Hepatocyte (in vitro differentiated cells): ENCODE measurements at regions not wholly inside any gene's neighbourhood (a gene's known extent, or its start where the extent isn't known, plus 50 kb on each side); places are given as distances from the start of the nearest gene placed in this dataset.

ENCODE experiments used
- DNase-seq: peaks from one replicate; pipeline ENCODE4 v3.0.0-alpha.2; 2016; ENCODE audit warnings: low spot score
- H2AFZ ChIP-seq: fragments of 200-600 bp; sonication (generic); 2 replicates; pipeline ENCODE4 v1.6.0; 2016; ENCODE audit warnings: antibody characterized with exemption, mild to moderate bottlenecking
- H3K27ac ChIP-seq: fragments of 200-600 bp; sonication (generic); 2 replicates; pipeline ENCODE4 v1.5.1; 2016; ENCODE audit warnings: mild to moderate bottlenecking
- H3K27me3 ChIP-seq: fragments of 200-600 bp; sonication (generic); 2 replicates; pipeline ENCODE4 v1.6.1; 2016
- H3K36me3 ChIP-seq: fragments of 200-600 bp; sonication (generic); replicated peaks from 2 replicates; pipeline ENCODE4 v1.5.1; 2016; ENCODE audit warnings: low read depth; ENCODE audit not compliant: insufficient read depth
- H3K4me1 ChIP-seq: fragments of 200-600 bp; sonication (generic); 2 replicates; pipeline ENCODE4 v1.5.1; 2016; ENCODE audit warnings: mild to moderate bottlenecking, moderate library complexity; ENCODE audit not compliant: insufficient read depth
- H3K4me2 ChIP-seq: fragments of 200-600 bp; sonication (generic); 2 replicates; pipeline ENCODE4 v1.6.0; 2016
- H3K4me3 ChIP-seq: fragments of 200-600 bp; sonication (generic); 2 replicates; pipeline ENCODE4 v1.5.1; 2016; ENCODE audit warnings: mild to moderate bottlenecking
- H3K79me2 ChIP-seq: fragments of 200-600 bp; sonication (generic); 2 replicates; pipeline ENCODE4 v1.6.0; 2017; ENCODE audit warnings: mild to moderate bottlenecking
- H3K9me2 ChIP-seq: fragments of 200-600 bp; sonication (generic); replicated peaks from 2 replicates; pipeline ENCODE4 v1.6.0; 2017; ENCODE audit warnings: mild to moderate bottlenecking; ENCODE audit not compliant: insufficient read depth
- H3K9me3 ChIP-seq: fragments of 200-600 bp; sonication (generic); 2 replicates; pipeline ENCODE4 v1.5.1; 2016; ENCODE audit warnings: low read depth, mild to moderate bottlenecking
- H4K20me1 ChIP-seq: fragments of 200-600 bp; sonication (generic); 2 replicates; pipeline ENCODE4 v1.6.0; 2016; ENCODE audit warnings: mild to moderate bottlenecking; ENCODE audit not compliant: insufficient read depth, poor library complexity, severe bottlenecking
- EZH2 ChIP-seq: fragments of 200-600 bp; sonication (generic); IDR thresholded peaks from 2 replicates; pipeline ENCODE4 v1.6.1; 2016; ENCODE audit warnings: antibody characterized with exemption, mild to moderate bottlenecking, borderline replicate concordance
- EZH2phosphoT487 ChIP-seq: fragments of 200-600 bp; sonication (generic); IDR thresholded peaks from one replicate; pipeline ENCODE4 v1.6.1; 2018; ENCODE audit warnings: antibody characterized with exemption, mild to moderate bottlenecking, low read depth, moderate library complexity; ENCODE audit not compliant: unreplicated experiment, severe bottlenecking
- WGBS: methylation state at CpG from one replicate; pipeline ENCODE4 v1.1.6; 2016; ENCODE audit warnings: low lambda C conversion rate; ENCODE audit errors: missing lambda C conversion rate; 5-methylcytosine and 5-hydroxymethylcytosine counted together
- TF ChIP-seq, protein P1 (sequence below): fragments of 200-600 bp; sonication (generic); IDR thresholded peaks from 2 replicates; pipeline ENCODE4 v1.5.1; 2016; ENCODE audit warnings: antibody characterized with exemption, mild to moderate bottlenecking; ENCODE audit not compliant: poor library complexity

DNA sequence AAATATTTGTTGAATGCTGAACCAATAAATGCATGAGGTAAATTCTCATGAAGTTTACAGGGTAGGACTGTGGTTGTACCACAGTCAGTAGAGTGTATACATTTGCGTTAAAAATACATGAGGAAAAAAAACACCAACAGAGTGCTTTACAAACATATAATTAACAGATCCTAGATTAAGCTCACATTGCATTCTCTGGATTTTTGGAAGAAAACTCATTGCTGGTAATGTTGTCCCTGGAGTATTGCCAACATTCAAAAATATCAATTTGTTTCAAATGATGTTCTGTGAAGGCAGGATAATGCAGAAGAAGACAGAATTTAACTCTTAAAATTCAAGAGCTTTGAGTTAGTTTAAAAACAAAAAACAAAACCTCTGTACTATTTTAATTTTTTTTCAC, 95.5 kb downstream of the MBL2 start:
- Histone ChIP-seq H2AFZ (no peak overlapping the region), H3K27me3 (no peaks in the 10 kb centered on the region), H3K4me1 (peaks cover 9% of the 10 kb centered on the region), H3K9me3 (no peaks in the 10 kb centered on the region), H3K79me2 (no peaks in the 10 kb centered on the region), H4K20me1 (no peaks in the 10 kb centered on the region), H3K4me3 (no peak overlapping the region), H3K27ac (no peak overlapping the region), H3K36me3 (no peaks in the 10 kb centered on the region), H3K4me2 (no peak overlapping the region), H3K9me2 (no peaks in the 10 kb centered on the region)
- no peak for DNase-seq
- 62% methylated on average over 1 of the region's 1 CpG for WGBS
- no peak for TF ChIP-seq EZH2phosphoT487
- TF ChIP-seq, protein P1, sequence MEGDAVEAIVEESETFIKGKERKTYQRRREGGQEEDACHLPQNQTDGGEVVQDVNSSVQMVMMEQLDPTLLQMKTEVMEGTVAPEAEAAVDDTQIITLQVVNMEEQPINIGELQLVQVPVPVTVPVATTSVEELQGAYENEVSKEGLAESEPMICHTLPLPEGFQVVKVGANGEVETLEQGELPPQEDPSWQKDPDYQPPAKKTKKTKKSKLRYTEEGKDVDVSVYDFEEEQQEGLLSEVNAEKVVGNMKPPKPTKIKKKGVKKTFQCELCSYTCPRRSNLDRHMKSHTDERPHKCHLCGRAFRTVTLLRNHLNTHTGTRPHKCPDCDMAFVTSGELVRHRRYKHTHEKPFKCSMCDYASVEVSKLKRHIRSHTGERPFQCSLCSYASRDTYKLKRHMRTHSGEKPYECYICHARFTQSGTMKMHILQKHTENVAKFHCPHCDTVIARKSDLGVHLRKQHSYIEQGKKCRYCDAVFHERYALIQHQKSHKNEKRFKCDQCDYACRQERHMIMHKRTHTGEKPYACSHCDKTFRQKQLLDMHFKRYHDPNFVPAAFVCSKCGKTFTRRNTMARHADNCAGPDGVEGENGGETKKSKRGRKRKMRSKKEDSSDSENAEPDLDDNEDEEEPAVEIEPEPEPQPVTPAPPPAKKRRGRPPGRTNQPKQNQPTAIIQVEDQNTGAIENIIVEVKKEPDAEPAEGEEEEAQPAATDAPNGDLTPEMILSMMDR: no peak
- TF ChIP-seq EZH2: no peak

DNA sequence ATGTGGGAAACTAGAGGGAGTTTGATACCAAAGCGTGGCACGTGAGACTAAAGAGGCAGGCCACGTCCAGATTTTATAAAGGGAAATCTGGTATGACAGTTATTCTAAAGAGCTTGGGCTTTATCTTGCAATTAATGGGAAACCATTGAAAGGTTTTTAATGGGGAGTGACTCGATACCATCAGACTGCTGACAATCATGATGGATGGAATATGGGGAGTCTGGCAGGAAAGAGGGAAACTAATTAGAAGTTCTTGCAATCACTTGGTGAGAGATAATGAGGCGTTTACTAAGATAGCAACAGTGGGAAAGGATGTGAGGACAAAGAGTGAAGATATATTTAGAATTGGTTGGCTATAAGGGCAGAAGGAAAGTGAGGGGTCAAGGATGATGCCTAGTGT, 94.0 kb downstream of the MBL2 start:
- no peaks in the 10 kb centered on the region for H3K36me3 ChIP-seq
- WGBS: 60% methylated on average over 5 of the region's 5 CpGs
- TF ChIP-seq EZH2phosphoT487: no peak
- TF ChIP-seq, protein P1: no peak
- TF ChIP-seq EZH2: no peak
- H3K4me1 ChIP-seq: peaks cover 16% of the 10 kb centered on the region
- H3K9me3 ChIP-seq: no peaks in the 10 kb centered on the region
- no peaks in the 10 kb centered on the region for H3K79me2 ChIP-seq
- no peak overlapping the region for H3K4me2 ChIP-seq
- H3K9me2 ChIP-seq: no peaks in the 10 kb centered on the region
- DNase-seq: no peak
- no peaks in the 10 kb centered on the region for H3K27me3 ChIP-seq
- no peaks in the 10 kb centered on the region for H4K20me1 ChIP-seq
- H3K4me3 ChIP-seq: no peak overlapping the region
- H3K27ac ChIP-seq: no peak overlapping the region
- H2AFZ ChIP-seq: no peak overlapping the region

DNA sequence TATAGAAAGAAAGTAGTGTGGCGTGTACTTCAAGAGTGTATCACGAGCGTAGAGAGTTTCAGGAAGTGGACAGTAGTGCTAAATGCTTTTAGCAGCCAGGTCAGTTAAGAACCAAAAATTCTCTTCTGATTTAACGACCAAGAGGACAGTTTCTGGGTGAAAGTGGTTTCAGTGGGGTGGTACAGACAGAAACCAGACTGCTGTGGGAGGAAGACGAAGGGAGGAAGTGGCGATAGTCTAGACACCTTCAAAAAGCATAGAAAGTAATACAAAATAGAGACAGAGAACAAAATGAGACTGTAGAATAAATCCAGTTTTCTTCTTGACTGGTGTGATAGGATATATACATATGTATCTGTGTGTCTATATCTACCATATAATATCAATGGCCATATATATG, 93.5 kb downstream of the MBL2 start:
- no peak overlapping the region for H3K4me2 ChIP-seq
- no peak overlapping the region for H3K27ac ChIP-seq
- WGBS: 86% methylated on average over 6 of the region's 6 CpGs
- TF ChIP-seq, protein P1: no peak
- TF ChIP-seq EZH2phosphoT487: no peak
- no peaks in the 10 kb centered on the region for H3K9me3 ChIP-seq
- H3K4me3 ChIP-seq: no peak overlapping the region
- no peaks in the 10 kb centered on the region for H3K79me2 ChIP-seq
- no peaks in the 10 kb centered on the region for H3K27me3 ChIP-seq
- no peaks in the 10 kb centered on the region for H3K36me3 ChIP-seq
- H3K4me1 ChIP-seq: peaks cover 16% of the 10 kb centered on the region
- no peak overlapping the region for H2AFZ ChIP-seq
- no peak for DNase-seq
- H4K20me1 ChIP-seq: no peaks in the 10 kb centered on the region
- no peaks in the 10 kb centered on the region for H3K9me2 ChIP-seq

DNA sequence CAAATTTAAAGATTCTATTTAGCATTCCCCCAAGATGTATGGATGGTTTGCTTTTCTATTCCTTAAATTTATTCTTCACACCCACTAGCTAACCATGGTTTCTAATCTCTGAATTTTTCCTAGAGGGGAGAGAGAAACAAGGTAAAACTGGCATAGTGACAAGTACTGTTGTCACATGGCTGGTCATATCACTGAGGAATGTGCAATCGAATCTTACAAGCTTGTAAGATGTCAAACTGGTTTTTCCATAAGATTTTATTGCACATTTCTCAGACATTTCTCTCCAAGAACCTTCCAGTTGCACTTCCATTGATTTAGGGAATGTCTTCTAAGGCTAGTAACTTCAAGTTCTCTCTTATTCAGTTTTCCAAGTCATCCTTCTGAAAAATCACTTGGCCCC, 89.8 kb downstream of the MBL2 start:
- peak; percentile 50 for DNase-seq
- Histone ChIP-seq H3K4me2 (peak overlapping the region; percentile 31), H4K20me1 (no peaks in the 10 kb centered on the region), H3K36me3 (no peaks in the 10 kb centered on the region), H3K79me2 (no peaks in the 10 kb centered on the region), H3K9me2 (no peaks in the 10 kb centered on the region), H3K27me3 (no peaks in the 10 kb centered on the region), H3K9me3 (no peaks in the 10 kb centered on the region), H3K4me3 (no peak overlapping the region), H2AFZ (no peak overlapping the region), H3K27ac (peak overlapping the region; percentile 25), H3K4me1 (peaks cover 16% of the 10 kb centered on the region)
- TF ChIP-seq EZH2phosphoT487: no peak
- no peak for TF ChIP-seq EZH2
- TF ChIP-seq, protein P1: no peak
- WGBS: 27% methylated on average over 1 of the region's 1 CpG
